ENCODE measurements at regions not wholly inside any gene's neighbourhood (a gene's known extent, or its start where the extent isn't known, plus 50 kb on each side); places are given as distances from the start of the nearest gene placed in this dataset.

- H2AFZ ChIP-seq, result no peak overlapping the region
- H3K9ac ChIP-seq, result no peak overlapping the region
- H3K4me3 ChIP-seq (ENCODE audit: low read depth, low read length), result no peak overlapping the region
- no peaks in the 10 kb centered on the region for H3K9me3 ChIP-seq (ENCODE audit: control insufficient read depth, low read length)
- H3K79me2 ChIP-seq, result no peaks in the 10 kb centered on the region
- H3K4me2 ChIP-seq (ENCODE audit: low read length), result no peak overlapping the region
- no peak overlapping the region for H3K27ac ChIP-seq
- no peaks in the 10 kb centered on the region for H3K36me3 ChIP-seq (ENCODE audit: control insufficient read depth, insufficient read depth, low read length)
- no peak for TF ChIP-seq CTCF (IDR thresholded peaks at IDR 0.05)
- H3K27me3 ChIP-seq (ENCODE audit: control insufficient read depth, insufficient read depth, low read length), result no peaks in the 10 kb centered on the region
- H3K4me1 ChIP-seq, result peaks cover 31% of the 10 kb centered on the region
Observed at GRCh38 chr6:134464690-134465411, 146.9 kb upstream of the SGK1 start.

GRCh38 chr6:134458857-134459657 is 141.1 kb upstream of the SGK1 start:
- Histone ChIP-seq H3K9me3 (ENCODE audit: control insufficient read depth, low read length) (no peaks in the 10 kb centered on the region), H3K79me2 (no peaks in the 10 kb centered on the region), H3K27ac (no peak overlapping the region), H3K36me3 (ENCODE audit: control insufficient read depth, insufficient read depth, low read length) (no peaks in the 10 kb centered on the region), H2AFZ (peak overlapping the region; percentile 44), H3K4me2 (ENCODE audit: low read length) (no peak overlapping the region), H3K4me3 (ENCODE audit: low read depth, low read length) (no peak overlapping the region), H3K9ac (no peak overlapping the region), H3K4me1 (peaks cover 13% of the 10 kb centered on the region), H3K27me3 (ENCODE audit: control insufficient read depth, insufficient read depth, low read length) (no peaks in the 10 kb centered on the region)
- no peak for TF ChIP-seq CTCF (IDR thresholded peaks at IDR 0.05)

- Histone ChIP-seq H3K4me3 (ENCODE audit: low read depth, low read length) (no peak overlapping the region), H3K27me3 (ENCODE audit: control insufficient read depth, insufficient read depth, low read length) (no peaks in the 10 kb centered on the region), H3K36me3 (ENCODE audit: control insufficient read depth, insufficient read depth, low read length) (no peaks in the 10 kb centered on the region), H3K9ac (no peak overlapping the region), H2AFZ (no peak overlapping the region), H3K79me2 (no peaks in the 10 kb centered on the region), H3K9me3 (ENCODE audit: control insufficient read depth, low read length) (no peaks in the 10 kb centered on the region), H3K27ac (no peak overlapping the region), H3K4me2 (ENCODE audit: low read length) (no peak overlapping the region), H3K4me1 (peaks cover 20% of the 10 kb centered on the region)
- TF ChIP-seq CTCF (IDR thresholded peaks at IDR 0.05), result peak; percentile 19
Observed at GRCh38 chr6:134457941-134458340, 140.0 kb upstream of the SGK1 start.

- Histone ChIP-seq H3K4me2 (ENCODE audit: low read length) (peak overlapping the region; percentile 18), H3K4me3 (ENCODE audit: low read depth, low read length) (no peak overlapping the region), H3K27ac (no peak overlapping the region), H3K79me2 (no peaks in the 10 kb centered on the region), H3K9ac (no peak overlapping the region), H3K4me1 (peaks cover 22% of the 10 kb centered on the region), H3K27me3 (ENCODE audit: control insufficient read depth, insufficient read depth, low read length) (no peaks in the 10 kb centered on the region), H3K36me3 (ENCODE audit: control insufficient read depth, insufficient read depth, low read length) (no peaks in the 10 kb centered on the region), H2AFZ (no peak overlapping the region), H3K9me3 (ENCODE audit: control insufficient read depth, low read length) (no peaks in the 10 kb centered on the region)
- TF ChIP-seq CTCF (IDR thresholded peaks at IDR 0.05), result no peak
Observed at GRCh38 chr6:134456226-134456625, 138.3 kb upstream of the SGK1 start.
